PC-3 (cell line): ENCODE measurements at regions not wholly inside any gene's neighbourhood (a gene's known extent, or its start where the extent isn't known, plus 50 kb on each side); places are given as distances from the start of the nearest gene placed in this dataset.

Source experiments
- ATAC-seq: fragments of 200-7000 bp; cut with Tn5 transposase; 2 replicates; pipeline ENCODE4 v1.9.1; 2020; ENCODE audit warnings: mild to moderate bottlenecking, moderate library complexity
- BruUV-seq: library from RNA; stranded (reverse); fragments of 400-500 nt; replicated peaks from 2 replicates; lab custom pipeline; 2021; lab: Mats Ljungman, UMichigan
- CTCF ChIA-PET: fragments of 300-600 bp; sonication (Branson Sonifier 250); formaldehyde crosslinking; loops from one replicate; lab custom pipeline; 2022; ENCODE audit warnings: antibody characterized with exemption; lab: Charles Lee
- POLR2A ChIA-PET: fragments of 300-600 bp; sonication (Branson Sonifier 250); formaldehyde crosslinking; loops from one replicate; lab custom pipeline; 2022; ENCODE audit warnings: antibody characterized with exemption; ENCODE audit not compliant: unreplicated experiment; lab: Charles Lee
- DNase-seq: peaks from one replicate; pipeline ENCODE4 v3.0.0-alpha.2; 2015
- H2AFZ ChIP-seq: fragments of 300-600 bp; sonication (generic); 2 replicates; pipeline ENCODE4 v1.6.0; 2016; ENCODE audit warnings: antibody characterized with exemption, low read length
- H3F3A ChIP-seq: fragments of 300-600 bp; sonication (generic); one replicate; pipeline ENCODE4 v1.6.0; 2017; ENCODE audit warnings: antibody characterized with exemption, low read length, control low read depth, mild to moderate bottlenecking; ENCODE audit not compliant: unreplicated experiment
- H3K27ac ChIP-seq: fragments of 300-600 bp; sonication (generic); 2 replicates; pipeline ENCODE4 v1.5.1; 2016; ENCODE audit warnings: mild to moderate bottlenecking, low read length
- H3K27me3 ChIP-seq: fragments of 300-600 bp; sonication (generic); 2 replicates; pipeline ENCODE4 v1.6.1; 2016; ENCODE audit warnings: low read length, mixed read lengths
- H3K36me3 ChIP-seq: fragments of 300-600 bp; sonication (generic); 2 replicates; pipeline ENCODE4 v1.6.1; 2016; ENCODE audit warnings: low read depth, mixed run types, low read length, mixed read lengths
- H3K4me1 ChIP-seq: fragments of 300-600 bp; sonication (generic); 2 replicates; pipeline ENCODE4 v1.5.1; 2016; ENCODE audit warnings: low read length; ENCODE audit not compliant: insufficient read depth
- H3K4me2 ChIP-seq: fragments of 300-600 bp; sonication (generic); 2 replicates; pipeline ENCODE4 v1.6.0; 2016; ENCODE audit warnings: low read length
- H3K4me3 ChIP-seq: fragments of 300-600 bp; sonication (generic); 2 replicates; pipeline ENCODE4 v1.5.1; 2016; ENCODE audit warnings: mild to moderate bottlenecking, low read length, mixed read lengths
- H3K79me2 ChIP-seq: fragments of 300-600 bp; sonication (generic); 2 replicates; pipeline ENCODE4 v1.6.1; 2017; ENCODE audit warnings: low read length, mixed read lengths
- H3K9ac ChIP-seq: fragments of 300-600 bp; sonication (generic); 2 replicates; pipeline ENCODE4 v1.6.0; 2016; ENCODE audit warnings: mild to moderate bottlenecking, low read length
- H3K9me2 ChIP-seq: fragments of 300-600 bp; sonication (generic); replicated peaks from 2 replicates; pipeline ENCODE4 v1.6.1; 2016; ENCODE audit warnings: mixed run types, low read length, mixed read lengths
- H3K9me3 ChIP-seq: fragments of 300-600 bp; sonication (generic); 2 replicates; pipeline ENCODE4 v1.6.1; 2016; ENCODE audit warnings: low read length, mixed read lengths
- H4K20me1 ChIP-seq: fragments of 300-600 bp; sonication (generic); 2 replicates; pipeline ENCODE4 v1.6.1; 2016; ENCODE audit warnings: low read length, mixed read lengths
- EZH2 ChIP-seq: fragments of 300-600 bp; sonication (generic); IDR thresholded peaks from one replicate; pipeline ENCODE4 v1.6.1; 2017; ENCODE audit warnings: antibody characterized with exemption, mild to moderate bottlenecking, low read length; ENCODE audit not compliant: unreplicated experiment
- EZH2phosphoT487 ChIP-seq: fragments of 300-600 bp; sonication (generic); IDR thresholded peaks from 2 replicates; pipeline ENCODE4 v1.6.1; 2018; ENCODE audit warnings: mild to moderate bottlenecking, antibody characterized with exemption, low read length, borderline replicate concordance
- intact Hi-C: fragments of 100-400 bp; cut with micrococcal nuclease; formaldehyde crosslinking; loops from 2 replicates; pipeline ENCODE4 v1.9.0; 2023
- TF ChIP-seq, protein P1 (sequence below): fragments of 300-600 bp; sonication (generic); conservative IDR thresholded peaks from 2 replicates; pipeline ENCODE4 v1.5.1; 2017; ENCODE audit warnings: antibody characterized with exemption, low read depth, mild to moderate bottlenecking, low read length

DNA sequence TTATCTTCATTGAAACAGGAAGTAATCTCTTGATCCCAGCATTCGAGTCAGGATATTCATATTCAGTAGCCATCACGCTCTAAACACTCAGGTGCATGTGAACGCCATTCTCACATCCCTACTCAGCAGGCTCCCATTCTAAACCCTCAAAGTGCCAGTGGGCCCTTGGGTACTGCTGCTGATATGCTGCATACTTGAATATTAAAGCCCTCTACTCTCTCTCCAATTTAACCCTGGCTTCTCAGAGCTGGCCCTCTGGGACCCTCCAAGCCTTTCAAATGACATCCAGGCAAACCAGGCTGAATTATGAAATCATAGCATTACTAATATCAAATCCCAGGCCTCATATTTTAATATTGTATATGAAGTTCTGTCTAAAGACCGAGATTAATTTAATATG lies 468.2 kb downstream of the NUF2 start:
- intact Hi-C loops: no loop called here
- Histone ChIP-seq H3K27ac (no peak overlapping the region), H3K4me3 (no peak overlapping the region), H3K36me3 (no peaks in the 10 kb centered on the region), H2AFZ (no peak overlapping the region), H3K27me3 (no peaks in the 10 kb centered on the region), H3K79me2 (no peaks in the 10 kb centered on the region), H4K20me1 (no peaks in the 10 kb centered on the region), H3K9me2 (no peaks in the 10 kb centered on the region), H3K4me2 (no peak overlapping the region), H3K9me3 (no peaks in the 10 kb centered on the region), H3K4me1 (no peaks in the 10 kb centered on the region), H3K9ac (no peak overlapping the region), H3F3A (no peaks in the 10 kb centered on the region)
- ChIA-PET POLR2A (no interaction called here), CTCF (no interaction called here)
- ATAC-seq (no peak), DNase-seq (no peak)
- TF ChIP-seq EZH2phosphoT487 (no peak), EZH2 (no peak)
- TF ChIP-seq, protein P1, sequence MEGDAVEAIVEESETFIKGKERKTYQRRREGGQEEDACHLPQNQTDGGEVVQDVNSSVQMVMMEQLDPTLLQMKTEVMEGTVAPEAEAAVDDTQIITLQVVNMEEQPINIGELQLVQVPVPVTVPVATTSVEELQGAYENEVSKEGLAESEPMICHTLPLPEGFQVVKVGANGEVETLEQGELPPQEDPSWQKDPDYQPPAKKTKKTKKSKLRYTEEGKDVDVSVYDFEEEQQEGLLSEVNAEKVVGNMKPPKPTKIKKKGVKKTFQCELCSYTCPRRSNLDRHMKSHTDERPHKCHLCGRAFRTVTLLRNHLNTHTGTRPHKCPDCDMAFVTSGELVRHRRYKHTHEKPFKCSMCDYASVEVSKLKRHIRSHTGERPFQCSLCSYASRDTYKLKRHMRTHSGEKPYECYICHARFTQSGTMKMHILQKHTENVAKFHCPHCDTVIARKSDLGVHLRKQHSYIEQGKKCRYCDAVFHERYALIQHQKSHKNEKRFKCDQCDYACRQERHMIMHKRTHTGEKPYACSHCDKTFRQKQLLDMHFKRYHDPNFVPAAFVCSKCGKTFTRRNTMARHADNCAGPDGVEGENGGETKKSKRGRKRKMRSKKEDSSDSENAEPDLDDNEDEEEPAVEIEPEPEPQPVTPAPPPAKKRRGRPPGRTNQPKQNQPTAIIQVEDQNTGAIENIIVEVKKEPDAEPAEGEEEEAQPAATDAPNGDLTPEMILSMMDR: no peak
- no TSS peak for BruUV-seq

DNA sequence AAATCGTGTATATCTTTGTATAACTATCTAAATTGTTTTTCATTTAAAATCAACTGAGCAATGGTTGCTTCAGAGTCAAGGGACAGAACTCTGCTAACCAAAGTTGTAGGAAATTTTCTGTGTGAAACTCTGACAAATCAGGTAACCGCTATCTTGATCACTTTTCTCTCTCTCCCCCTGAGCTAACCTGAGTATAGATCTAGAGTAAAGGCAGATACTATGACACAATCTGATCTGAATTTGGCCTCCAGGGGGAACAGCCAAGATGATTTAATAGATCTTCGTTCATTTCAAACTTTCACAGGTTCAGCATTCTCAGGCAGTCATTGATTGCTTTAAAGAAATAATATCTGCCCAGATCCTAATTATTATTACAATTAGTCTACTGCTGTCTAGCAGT lies 472.8 kb downstream of the NUF2 start:
- H3F3A ChIP-seq: no peaks in the 10 kb centered on the region
- H2AFZ ChIP-seq: no peak overlapping the region
- H3K9ac ChIP-seq: no peak overlapping the region
- intact Hi-C loops: no loop called here
- H3K27me3 ChIP-seq: no peaks in the 10 kb centered on the region
- H3K4me1 ChIP-seq: peaks cover 16% of the 10 kb centered on the region
- H4K20me1 ChIP-seq: 0 out of 2 replicates have a peak, but pooled peaks cover 3% of the 10 kb centered on the region
- no peak overlapping the region for H3K4me2 ChIP-seq
- H3K4me3 ChIP-seq: no peak overlapping the region
- no peaks in the 10 kb centered on the region for H3K9me3 ChIP-seq
- H3K9me2 ChIP-seq: no peaks in the 10 kb centered on the region
- ChIA-PET CTCF (no interaction called here), POLR2A (no interaction called here)
- ATAC-seq (no peak), DNase-seq (no peak)
- TF ChIP-seq EZH2phosphoT487 (no peak), EZH2 (no peak)
- TF ChIP-seq, protein P1: no peak
- no peak overlapping the region for H3K27ac ChIP-seq
- H3K36me3 ChIP-seq: no peaks in the 10 kb centered on the region
- H3K79me2 ChIP-seq: no peaks in the 10 kb centered on the region
- no TSS peak for BruUV-seq

DNA sequence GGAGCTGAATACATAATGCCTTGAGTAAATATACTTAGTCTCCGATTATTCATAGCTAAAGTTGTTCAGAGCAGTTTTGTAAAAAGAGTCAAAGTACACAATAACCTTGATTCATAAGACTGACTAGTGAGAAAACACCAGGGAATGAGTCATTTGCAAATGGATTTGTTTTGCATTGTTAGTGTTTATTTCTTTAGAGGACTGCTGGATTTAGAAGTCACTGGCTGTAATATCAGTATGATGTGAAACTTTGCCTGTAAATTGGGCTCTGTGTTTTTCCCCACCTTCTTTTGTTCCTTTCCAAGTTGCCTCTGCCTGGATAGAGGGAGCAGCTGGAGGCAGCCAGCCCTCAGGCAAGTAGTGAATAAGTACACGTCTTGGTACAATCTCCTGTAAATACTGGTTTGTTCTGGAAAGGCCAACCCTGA lies 474.7 kb downstream of the NUF2 start:
- H3K9me2 ChIP-seq: no peaks in the 10 kb centered on the region
- TF ChIP-seq, protein P1: no peak
- TF ChIP-seq EZH2 (no peak), EZH2phosphoT487 (no peak)
- H3K9ac ChIP-seq: no peak overlapping the region
- H2AFZ ChIP-seq: no peak overlapping the region
- peak; percentile 98 for ATAC-seq
- no peaks in the 10 kb centered on the region for H3K36me3 ChIP-seq
- intact Hi-C loops: loop anchor here (1.0 to 5.0 kb wide), 2 partner anchors 93 to 134 kb away; no protein-coding TSS in a partner anchor
- POLR2A ChIA-PET: no interaction called here
- peak overlapping the region; percentile 48 for H3K27ac ChIP-seq
- H3K79me2 ChIP-seq: no peaks in the 10 kb centered on the region
- H3K4me2 ChIP-seq: no peak overlapping the region
- 0 out of 2 replicates have a peak, but pooled peaks cover 3% of the 10 kb centered on the region for H4K20me1 ChIP-seq
- H3K4me3 ChIP-seq: no peak overlapping the region
- H3F3A ChIP-seq: no peaks in the 10 kb centered on the region
- no peaks in the 10 kb centered on the region for H3K27me3 ChIP-seq
- BruUV-seq: no TSS peak
- H3K4me1 ChIP-seq: peaks cover 16% of the 10 kb centered on the region
- peak; percentile 84 for DNase-seq
- no peaks in the 10 kb centered on the region for H3K9me3 ChIP-seq
- CTCF ChIA-PET: no interaction called here
